K562 (cell line): ENCODE measurements at regions not wholly inside any gene's neighbourhood (a gene's known extent, or its start where the extent isn't known, plus 50 kb on each side); places are given as distances from the start of the nearest gene placed in this dataset.

Source experiments
- ATAC-seq: fragments of 200-7000 bp; cut with Tn5 transposase; 3 replicates; pipeline ENCODE4 v1.9.1; 2020; ENCODE audit warnings: moderate library complexity
- BruUV-seq: library from RNA; stranded (reverse); fragments of 400-500 nt; replicated peaks from 2 replicates; lab custom pipeline; 2021; lab: Mats Ljungman, UMichigan
- CTCF ChIA-PET: fragments of 300-600 bp; formaldehyde crosslinking; extraction: SDS; loops from one replicate; lab custom pipeline; 2021; ENCODE audit warnings: low intra/inter-chr PET ratio; lab: Yijun Ruan, JAX
- POLR2A ChIA-PET: fragments of 300-600, 350-650 bp; sonication (Branson Sonifier 250); formaldehyde crosslinking; extraction: SDS; loops from one replicate; lab custom pipeline; 2021; ENCODE audit warnings: antibody characterized with exemption, inconsistent platforms; lab: Yijun Ruan, JAX
- DNase-seq, 4 experiments: peaks; one replicate each; pipeline versions ENCODE4 v3.0.0 to v3.0.0-alpha.2; 2011 to 2018; ENCODE audit warnings: low spot score in 3 of 4, mixed read lengths in 3 of 4; ENCODE audit errors: extremely low read depth in 1 of 4
- FAIRE-seq: peaks from 2 replicates; lab custom pipeline; 2011; peaks lifted over from hg19 to GRCh38; lab: Jason Lieb, UNC
- H2AFZ ChIP-seq: 2 replicates; pipeline ENCODE4 v1.6.0; 2011; ENCODE audit warnings: low read depth, low read length, control low read depth, inconsistent platforms
- H3K27ac ChIP-seq: fragments of 200-600 bp; 3 replicates; pipeline ENCODE4 v1.8.0; 2011; ENCODE audit warnings: low read depth, mild to moderate bottlenecking, control low read depth, inconsistent platforms, low read length, moderate library complexity, mixed read lengths; ENCODE audit errors: extremely low read depth
- H3K27me3 ChIP-seq, 2 experiments: fragments of 300-600 bp in 1 of 2; 2 replicates in 1 of 2; 3 replicates in 1 of 2; pipeline versions ENCODE4 v1.6.0 to v1.8.0; 2011; ENCODE audit warnings: inconsistent platforms in 2 of 2, low read length in 2 of 2, mild to moderate bottlenecking in 1 of 2, mixed read lengths in 1 of 2, moderate library complexity in 1 of 2; ENCODE audit not compliant: control insufficient read depth in 2 of 2, insufficient read depth in 2 of 2
- H3K36me3 ChIP-seq: fragments of 300-600 bp; 3 replicates; pipeline ENCODE4 v1.8.0; 2011; ENCODE audit warnings: mild to moderate bottlenecking, low read length, inconsistent platforms; ENCODE audit not compliant: control insufficient read depth, insufficient read depth
- H3K4me1 ChIP-seq, 2 experiments: fragments of 200-600 bp in 1 of 2; replicated peaks in 1 of 2; 2 replicates in 1 of 2; 3 replicates in 1 of 2; pipeline versions ENCODE4 v1.5.1 to v1.8.0; 2011; ENCODE audit warnings: inconsistent platforms in 2 of 2, low read length in 2 of 2, mild to moderate bottlenecking in 1 of 2, mixed read lengths in 1 of 2, moderate library complexity in 1 of 2; ENCODE audit not compliant: control insufficient read depth in 2 of 2, insufficient read depth in 2 of 2
- H3K4me2 ChIP-seq: 2 replicates; pipeline ENCODE4 v1.6.1; 2011; ENCODE audit warnings: low read length, control low read depth, inconsistent platforms, mixed read lengths; ENCODE audit not compliant: insufficient read depth
- H3K4me3 ChIP-seq: fragments of 200-600 bp; sonication (generic), shearing (Covaris generic); 2 replicates; pipeline ENCODE4 v1.5.1; 2016; ENCODE audit warnings: control low read depth, inconsistent platforms
- H3K79me2 ChIP-seq: fragments of 200-600 bp; 3 replicates; pipeline ENCODE4 v1.8.0; 2011; ENCODE audit warnings: low read length, inconsistent platforms; ENCODE audit not compliant: control insufficient read depth, insufficient read depth
- H3K9ac ChIP-seq, 2 experiments: 2 replicates each; pipeline versions ENCODE4 v1.6.0 to v1.6.1; 2011; ENCODE audit warnings: low read depth in 2 of 2, low read length in 2 of 2, control low read depth in 1 of 2, inconsistent platforms in 1 of 2, mild to moderate bottlenecking in 1 of 2, mixed read lengths in 1 of 2; ENCODE audit not compliant: insufficient read depth in 1 of 2
- H3K9me1 ChIP-seq: one replicate; pipeline ENCODE4 v1.6.0; 2011; ENCODE audit warnings: inconsistent platforms, mild to moderate bottlenecking, low read length, moderate library complexity; ENCODE audit not compliant: control insufficient read depth, insufficient read depth
- H3K9me3 ChIP-seq: replicated peaks from 2 replicates; pipeline ENCODE4 v1.5.1; 2011; ENCODE audit warnings: low read depth, low read length, inconsistent platforms; ENCODE audit not compliant: control insufficient read depth, insufficient read depth
- H4K20me1 ChIP-seq: replicated peaks from 2 replicates; pipeline ENCODE4 v1.6.1; 2011; ENCODE audit warnings: low read length, inconsistent platforms, mixed read lengths; ENCODE audit not compliant: control insufficient read depth, insufficient read depth
- ATF7 ChIP-seq: fragments of 450-650 bp; IDR thresholded peaks from 2 replicates; pipeline ENCODE4 v1.7.1; 2014; ENCODE audit warnings: mild to moderate bottlenecking, moderate library complexity
- CTBP1 ChIP-seq: fragments of 450-650 bp; IDR thresholded peaks from 2 replicates; pipeline ENCODE4 v1.6.1; 2016; ENCODE audit warnings: borderline replicate concordance
- CTCF ChIP-seq, 3 experiments: IDR thresholded peaks in 2 of 3; conservative IDR thresholded peaks in 1 of 3; 2 replicates each; pipeline ENCODE4 v1.5.1; 2011 to 2012; ENCODE audit warnings: low read length in 3 of 3, mild to moderate bottlenecking in 3 of 3, control low read depth in 2 of 3, improper control_type of control experiment in 1 of 3, inconsistent platforms in 1 of 3, low read depth in 1 of 3, mixed read lengths in 1 of 3, moderate library complexity in 1 of 3; ENCODE audit not compliant: insufficient read depth in 2 of 3
- ELF4 ChIP-seq: fragments of 450-650 bp; formaldehyde crosslinking; IDR thresholded peaks from 2 replicates; pipeline ENCODE4 v1.4.0; 2022; ENCODE audit warnings: missing genetic modification characterization
- ERF ChIP-seq: fragments of 450-650 bp; formaldehyde crosslinking; IDR thresholded peaks from 2 replicates; pipeline ENCODE4 v1.4.0; 2020; ENCODE audit warnings: mild to moderate bottlenecking, mixed read lengths
- FOS ChIP-seq: IDR thresholded peaks from 3 replicates; pipeline ENCODE4 v1.6.1; 2011; ENCODE audit not compliant: insufficient read length; ENCODE audit errors: extremely low read depth
- GATAD2A ChIP-seq: fragments of 450-650 bp; IDR thresholded peaks from 2 replicates; pipeline ENCODE4 v1.6.1; 2017
- HDAC6 ChIP-seq: IDR thresholded peaks from 2 replicates; pipeline ENCODE4 v1.6.1; 2012; ENCODE audit warnings: low read depth, mild to moderate bottlenecking, control low read depth, inconsistent platforms, low read length, moderate library complexity
- HMG20B ChIP-seq: fragments of 250-450 bp; sonication (Bioruptor Pico); IDR thresholded peaks from 2 replicates; pipeline ENCODE4 v1.5.0; 2021; ENCODE audit warnings: mild to moderate bottlenecking
- NFE2 ChIP-seq: IDR thresholded peaks from 2 replicates; pipeline ENCODE4 v1.6.1; 2014; ENCODE audit warnings: antibody characterized with exemption, low read depth
- NRF1 ChIP-seq, 2 experiments: fragments of 450-650 bp; IDR thresholded peaks in 1 of 2; conservative IDR thresholded peaks in 1 of 2; 2 replicates each; pipeline ENCODE4 v1.6.1; 2014; ENCODE audit warnings: mild to moderate bottlenecking in 2 of 2
- PHB ChIP-seq: fragments of 250-450 bp; sonication (Bioruptor Pico); IDR thresholded peaks from 2 replicates; pipeline ENCODE4 v1.5.0; 2021
- U2AF2 ChIP-seq: fragments of 200-400 bp; formaldehyde crosslinking; optimal IDR thresholded peaks from 2 replicates; pipeline ENCODE3; 2017; ENCODE audit warnings: low read depth, mild to moderate bottlenecking, low read length
- YY1 ChIP-seq, 3 experiments: IDR thresholded peaks; 2 replicates each; pipeline ENCODE4 v1.6.1; 2011; ENCODE audit warnings: low read length in 2 of 3, mild to moderate bottlenecking in 2 of 3, moderate library complexity in 2 of 3, borderline replicate concordance in 1 of 3, control low read depth in 1 of 3, low read depth in 1 of 3; ENCODE audit not compliant: insufficient read depth in 3 of 3, insufficient replicate concordance in 2 of 3, control insufficient read depth in 1 of 3, insufficient read length in 1 of 3; ENCODE audit errors: extremely low read depth in 1 of 3
- ZBTB17 ChIP-seq: fragments of 450-650 bp; formaldehyde crosslinking; IDR thresholded peaks from 2 replicates; pipeline ENCODE4 v1.4.0; 2020; ENCODE audit warnings: mild to moderate bottlenecking
- ZC3H4 ChIP-seq: sonication (generic); formaldehyde crosslinking; IDR thresholded peaks from 2 replicates; pipeline ENCODE4 v1.9.0; 2021; ENCODE audit warnings: missing genetic modification reagents, borderline replicate concordance
- ZFP30 ChIP-seq: fragments of 250-450 bp; sonication (Bioruptor Pico); IDR thresholded peaks from 2 replicates; pipeline ENCODE4 v1.8.0; 2022; ENCODE audit warnings: moderate library complexity, mild to moderate bottlenecking, inconsistent platforms, borderline replicate concordance
- ZKSCAN8 ChIP-seq: fragments of 200-800 bp; sonication (Bioruptor generic); IDR thresholded peaks from 2 replicates; pipeline ENCODE4 v1.6.1; 2016; ENCODE audit warnings: missing genetic modification characterization, missing compliant biosample characterization
- ZNF121 ChIP-seq: sonication (generic); formaldehyde crosslinking; conservative IDR thresholded peaks from 2 replicates; pipeline ENCODE4 v1.8.0; 2022; ENCODE audit warnings: missing genetic modification reagents
- ZNF133 ChIP-seq: fragments of 250-450 bp; sonication (Bioruptor Pico); IDR thresholded peaks from 2 replicates; pipeline ENCODE4 v1.4.0; 2020; ENCODE audit warnings: mild to moderate bottlenecking
- ZNF324 ChIP-seq: fragments of 250-450 bp; sonication (Bioruptor Pico); IDR thresholded peaks from 2 replicates; pipeline ENCODE4 v1.4.0; 2020; ENCODE audit warnings: mild to moderate bottlenecking
- ZNF347 ChIP-seq: fragments of 450-650 bp; formaldehyde crosslinking; IDR thresholded peaks from 2 replicates; pipeline ENCODE4 v1.4.0; 2020; ENCODE audit warnings: low read depth, mild to moderate bottlenecking, moderate library complexity
- ZNF764 ChIP-seq: fragments of 250-450 bp; sonication (Bioruptor Pico); IDR thresholded peaks from 2 replicates; pipeline ENCODE4 v1.4.0; 2020; ENCODE audit warnings: low read depth, mild to moderate bottlenecking, moderate library complexity
- WGBS: fragments of 100-300 bp; shearing (Covaris generic); methylation state at CpG from one replicate; pipeline ENCODE4 v1.1.6; 2016; ENCODE audit warnings: low coverage, mixed read lengths; ENCODE audit not compliant: insufficient coverage; ENCODE audit errors: missing lambda C conversion rate; 5-methylcytosine and 5-hydroxymethylcytosine counted together
- in situ Hi-C: fragments of 300-500 bp; cut with MboI; formaldehyde crosslinking; loops from 4 replicates; pipeline ENCODE4 v1.15.0; 2018; ENCODE audit warnings: inconsistent platforms, mixed read lengths
- intact Hi-C: fragments of 100-400 bp; cut with micrococcal nuclease; formaldehyde crosslinking; loops from 2 replicates; pipeline ENCODE4 v1.14.2; 2022
- TF ChIP-seq, protein P1 (sequence below): fragments of 450-650 bp; IDR thresholded peaks from 2 replicates; pipeline ENCODE4 v1.6.1; 2016

DNA sequence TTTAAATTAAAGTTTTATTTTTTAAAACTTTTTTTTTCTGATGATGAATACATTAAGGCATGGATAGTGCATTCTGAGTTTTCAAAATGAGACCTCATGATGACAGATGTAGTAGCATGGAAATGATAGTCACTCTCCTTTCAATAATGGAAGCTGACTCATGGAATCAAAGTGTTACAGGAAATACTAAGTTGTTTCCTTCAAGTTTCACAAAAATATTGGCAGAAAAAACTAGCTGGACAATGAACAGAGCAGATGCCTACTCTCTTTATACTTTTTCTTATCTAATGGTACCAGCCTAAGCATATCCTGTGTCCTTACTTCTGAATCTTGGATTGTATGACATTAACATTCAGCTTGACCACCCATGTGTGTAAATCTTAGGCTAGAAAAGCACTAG, 1337.3 kb downstream of the PCDH9 start (continued):
- TF ChIP-seq U2AF2 (no peak), FOS (no peak), ATF7 (no peak), ZNF324 (CRISPR knock-in tag) (no peak), ERF (CRISPR knock-in tag) (no peak), ZFP30 (CRISPR knock-in tag) (no peak), ZNF121 (CRISPR knock-in tag) (no peak)

DNA sequence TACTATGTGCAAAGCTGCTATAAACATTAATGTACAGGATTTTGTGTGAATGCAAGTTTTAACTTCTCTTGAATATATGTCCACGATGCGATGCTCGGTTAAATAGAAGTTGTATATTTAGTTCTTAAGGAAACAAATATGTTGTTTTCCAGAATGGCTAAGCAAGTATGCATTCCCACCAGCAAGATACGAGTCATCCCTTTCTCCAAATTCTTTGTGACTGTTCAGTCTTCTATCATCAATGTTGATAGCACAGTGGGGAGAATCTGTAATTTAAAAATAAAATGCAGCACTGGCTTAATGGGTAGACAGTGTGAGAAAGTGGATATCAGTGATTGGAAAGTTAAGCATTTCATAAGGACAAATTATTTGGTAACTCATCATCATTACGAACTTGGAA, 1340.8 kb downstream of the PCDH9 start:
- Histone ChIP-seq H3K4me1 (no peaks in the 10 kb centered on the region), H2AFZ (no peak overlapping the region), H3K79me2 (no peaks in the 10 kb centered on the region), H3K27ac (no peak overlapping the region), H3K9me1 (no peaks in the 10 kb centered on the region), H3K36me3 (no peaks in the 10 kb centered on the region), H3K9me3 (no peaks in the 10 kb centered on the region), H3K9ac (no peak overlapping the region), H3K4me3 (no peak overlapping the region), H3K27me3 (no peaks in the 10 kb centered on the region), H3K4me2 (no peak overlapping the region), H4K20me1 (no peaks in the 10 kb centered on the region)
- CTCF ChIA-PET, result no interaction called here
- ATAC-seq (no peak), DNase-seq (no peak), FAIRE-seq (no peak)
- WGBS, result 6% methylated on average over 5 of the region's 5 CpGs
- intact Hi-C loops (no loop called here), in situ Hi-C loops (no loop called here)
- BruUV-seq, result no TSS peak
- POLR2A ChIA-PET, result no interaction called here
- TF ChIP-seq HMG20B (no peak), ELF4 (CRISPR knock-in tag) (no peak), CTCF (IDR thresholded peaks at IDR 0.05 in 2 of 3, conservative IDR thresholded peaks at IDR 0.05 in 1 of 3; ENCODE audit: insufficient read depth in 2 of 3, low read depth in 1 of 3, low read length in 3 of 3) (no peak), YY1 (IDR thresholded peaks at IDR 0.05; ENCODE audit: borderline replicate concordance in 1 of 3, control insufficient read depth in 1 of 3, extremely low read depth in 1 of 3, insufficient read depth in 3 of 3, insufficient read length in 1 of 3, insufficient replicate concordance in 2 of 3, low read depth in 1 of 3, low read length in 2 of 3) (no peak), HDAC6 (no peak), ZKSCAN8 (CRISPR knock-in tag) (no peak), ZNF764 (CRISPR knock-in tag) (no peak), ZNF133 (CRISPR knock-in tag) (no peak), PHB (CRISPR knock-in tag) (no peak), ZBTB17 (CRISPR knock-in tag) (no peak), ZC3H4 (CRISPR knock-in tag) (no peak), GATAD2A (no peak), CTBP1 (no peak), NRF1 (conservative IDR thresholded peaks at IDR 0.05 in 1 of 2, IDR thresholded peaks at IDR 0.05 in 1 of 2) (no peak), NFE2 (no peak), ZNF347 (CRISPR knock-in tag) (no peak)
- TF ChIP-seq, protein P1, sequence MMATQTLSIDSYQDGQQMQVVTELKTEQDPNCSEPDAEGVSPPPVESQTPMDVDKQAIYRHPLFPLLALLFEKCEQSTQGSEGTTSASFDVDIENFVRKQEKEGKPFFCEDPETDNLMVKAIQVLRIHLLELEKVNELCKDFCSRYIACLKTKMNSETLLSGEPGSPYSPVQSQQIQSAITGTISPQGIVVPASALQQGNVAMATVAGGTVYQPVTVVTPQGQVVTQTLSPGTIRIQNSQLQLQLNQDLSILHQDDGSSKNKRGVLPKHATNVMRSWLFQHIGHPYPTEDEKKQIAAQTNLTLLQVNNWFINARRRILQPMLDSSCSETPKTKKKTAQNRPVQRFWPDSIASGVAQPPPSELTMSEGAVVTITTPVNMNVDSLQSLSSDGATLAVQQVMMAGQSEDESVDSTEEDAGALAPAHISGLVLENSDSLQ, result no peak
